ENCODE measurements at regions not wholly inside any gene's neighbourhood (a gene's known extent, or its start where the extent isn't known, plus 50 kb on each side); places are given as distances from the start of the nearest gene placed in this dataset.

DNA sequence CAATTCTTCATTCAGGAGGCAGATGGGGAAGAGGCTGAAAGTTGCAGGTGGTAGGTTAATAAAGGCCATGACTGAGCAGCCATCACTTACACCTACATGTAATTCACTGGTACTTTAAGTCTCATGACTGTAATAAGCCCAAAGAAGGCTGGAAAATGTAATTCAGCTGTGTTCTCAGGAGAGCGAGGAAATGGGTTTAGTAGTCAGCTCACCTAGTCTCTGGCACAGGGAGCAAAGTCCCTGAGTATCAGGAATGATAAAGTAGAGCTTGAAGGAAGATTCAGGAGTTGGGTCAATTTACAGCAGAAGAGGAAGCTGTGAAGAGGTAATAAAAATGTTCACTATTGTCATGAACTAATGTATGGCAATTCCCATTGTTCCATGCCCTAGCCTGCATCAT, 393.4 kb upstream of the KAZN start:
- Histone ChIP-seq H3K27ac (no peak overlapping the region), H3K9me3 (replicated peaks in 1 of 3) (no peaks in the 10 kb centered on the region), H3K4me1 (replicated peaks in 1 of 2) (no peaks in the 10 kb centered on the region), H3K36me3 (replicated peaks in 1 of 2) (no peaks in the 10 kb centered on the region), H3K4me3 (no peak overlapping the region), H3K27me3 (peaks cover 3% of the 10 kb centered on the region)
- no peak for DNase-seq
- 87 to 95% (median 88%) methylated on average over 1 of the region's 1 CpG for WGBS, 4 donors
- no peak for TF ChIP-seq POLR2A (IDR thresholded peaks at IDR 0.05)
- TF ChIP-seq, protein P1, sequence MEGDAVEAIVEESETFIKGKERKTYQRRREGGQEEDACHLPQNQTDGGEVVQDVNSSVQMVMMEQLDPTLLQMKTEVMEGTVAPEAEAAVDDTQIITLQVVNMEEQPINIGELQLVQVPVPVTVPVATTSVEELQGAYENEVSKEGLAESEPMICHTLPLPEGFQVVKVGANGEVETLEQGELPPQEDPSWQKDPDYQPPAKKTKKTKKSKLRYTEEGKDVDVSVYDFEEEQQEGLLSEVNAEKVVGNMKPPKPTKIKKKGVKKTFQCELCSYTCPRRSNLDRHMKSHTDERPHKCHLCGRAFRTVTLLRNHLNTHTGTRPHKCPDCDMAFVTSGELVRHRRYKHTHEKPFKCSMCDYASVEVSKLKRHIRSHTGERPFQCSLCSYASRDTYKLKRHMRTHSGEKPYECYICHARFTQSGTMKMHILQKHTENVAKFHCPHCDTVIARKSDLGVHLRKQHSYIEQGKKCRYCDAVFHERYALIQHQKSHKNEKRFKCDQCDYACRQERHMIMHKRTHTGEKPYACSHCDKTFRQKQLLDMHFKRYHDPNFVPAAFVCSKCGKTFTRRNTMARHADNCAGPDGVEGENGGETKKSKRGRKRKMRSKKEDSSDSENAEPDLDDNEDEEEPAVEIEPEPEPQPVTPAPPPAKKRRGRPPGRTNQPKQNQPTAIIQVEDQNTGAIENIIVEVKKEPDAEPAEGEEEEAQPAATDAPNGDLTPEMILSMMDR (IDR thresholded peaks at IDR 0.05), result no peak
- intact Hi-C loops (cut with DNase I), result no loop called here

DNA sequence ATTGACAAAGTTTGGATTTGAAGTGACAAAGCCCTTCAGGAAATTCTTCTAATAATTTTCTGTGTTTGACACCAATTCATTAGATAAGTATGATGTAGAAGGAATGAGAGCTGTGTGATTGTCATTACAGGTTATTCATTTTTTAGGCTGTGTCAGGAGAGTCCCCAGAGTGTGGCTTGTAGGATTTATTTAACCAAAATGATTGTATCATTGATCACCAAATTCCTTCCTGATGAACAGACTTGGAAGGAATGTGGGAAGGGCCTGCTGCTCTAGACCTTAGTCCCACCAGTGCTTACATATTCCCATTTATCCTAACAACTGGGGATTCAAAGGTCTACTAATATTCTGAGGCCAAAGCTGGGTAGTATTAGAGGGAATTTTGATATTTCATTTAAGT, 383.3 kb upstream of the KAZN start:
- Histone ChIP-seq H3K4me3 (no peak overlapping the region), H3K4me1 (replicated peaks in 1 of 2) (no peaks in the 10 kb centered on the region), H3K36me3 (replicated peaks in 1 of 2) (no peaks in the 10 kb centered on the region), H3K9me3 (replicated peaks in 1 of 3) (peaks cover 0 to 13% (median 0%) of the 10 kb centered on the region in 3 donors), H3K27me3 (no peaks in the 10 kb centered on the region), H3K27ac (no peak overlapping the region)
- TF ChIP-seq POLR2A (IDR thresholded peaks at IDR 0.05), result no peak
- TF ChIP-seq, protein P1 (IDR thresholded peaks at IDR 0.05), result no peak
- no peak for DNase-seq
- intact Hi-C loops (cut with DNase I), result no loop called here

DNA sequence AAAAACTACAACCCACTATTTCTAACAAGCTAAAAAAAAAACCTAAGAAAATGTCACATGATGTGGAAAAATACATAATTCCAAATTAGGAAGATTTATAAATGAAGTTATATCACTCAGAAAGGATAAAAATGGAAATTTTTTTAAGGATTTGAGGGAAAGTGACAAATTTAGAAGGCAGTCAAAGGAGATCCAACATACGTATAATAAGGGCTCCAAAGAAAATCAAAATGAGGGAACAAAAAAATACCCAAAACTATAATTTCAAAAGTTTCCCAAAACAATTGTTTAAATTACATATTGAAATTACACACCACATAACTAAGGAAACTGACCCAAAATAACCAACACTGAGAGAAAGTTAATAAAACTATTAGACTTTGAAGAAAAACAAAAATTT, 381.1 kb upstream of the KAZN start:
- Histone ChIP-seq H3K36me3 (replicated peaks in 1 of 2) (no peaks in the 10 kb centered on the region), H3K4me1 (replicated peaks in 1 of 2) (no peaks in the 10 kb centered on the region), H3K27ac (no peak overlapping the region), H3K9me3 (replicated peaks in 1 of 3) (peaks cover 0 to 13% (median 0%) of the 10 kb centered on the region in 3 donors), H3K27me3 (no peaks in the 10 kb centered on the region), H3K4me3 (no peak overlapping the region)
- TF ChIP-seq, protein P1 (IDR thresholded peaks at IDR 0.05), result no peak
- TF ChIP-seq POLR2A (IDR thresholded peaks at IDR 0.05), result no peak
- WGBS, 4 donors, result 82 to 92% (median 90%) methylated on average over 1 of the region's 1 CpG
- no peak for DNase-seq
- intact Hi-C loops (cut with DNase I), result no loop called here

GRCh38 chr1:14220324-14220723, 378.2 kb upstream of the KAZN start:
- H3K4me1 ChIP-seq (replicated peaks in 1 of 2), result no peaks in the 10 kb centered on the region
- intact Hi-C loops (cut with DNase I), result no loop called here
- 63 to 77% (median 73%) methylated on average over 4 of the region's 4 CpGs for WGBS, 4 donors
- no peak for DNase-seq
- peaks cover 0 to 13% (median 0%) of the 10 kb centered on the region in 3 donors for H3K9me3 ChIP-seq (replicated peaks in 1 of 3)
- no peak for TF ChIP-seq POLR2A (IDR thresholded peaks at IDR 0.05)
- no peak overlapping the region for H3K4me3 ChIP-seq
- no peak overlapping the region for H3K27ac ChIP-seq
- H3K36me3 ChIP-seq (replicated peaks in 1 of 2), result no peaks in the 10 kb centered on the region
- no peaks in the 10 kb centered on the region for H3K27me3 ChIP-seq

DNA sequence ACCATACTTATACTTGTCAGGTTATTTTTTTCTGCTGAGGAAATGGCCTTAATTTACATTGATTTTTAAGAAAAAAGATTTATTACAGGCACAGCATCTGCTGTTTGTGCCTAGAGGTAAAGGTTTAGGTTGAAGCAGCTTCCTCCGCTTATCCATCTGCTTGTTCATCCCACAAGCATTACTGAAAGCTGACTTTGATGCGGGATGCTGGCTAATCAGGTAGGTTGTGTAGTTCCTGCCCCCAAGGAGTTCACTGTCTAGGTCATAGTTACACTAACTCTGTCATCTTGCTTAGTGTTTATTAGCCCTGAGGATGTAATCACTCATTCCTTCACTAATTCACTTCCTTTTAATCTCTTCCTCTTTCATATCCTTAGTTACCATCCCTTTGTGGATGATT, 377.7 kb upstream of the KAZN start:
- DNase-seq, result no peak
- TF ChIP-seq POLR2A (IDR thresholded peaks at IDR 0.05), result no peak
- TF ChIP-seq, protein P1 (IDR thresholded peaks at IDR 0.05), result no peak
- intact Hi-C loops (cut with DNase I), result no loop called here
- 71 to 96% (median 85%) methylated on average over 2 of the region's 2 CpGs for WGBS, 4 donors
- Histone ChIP-seq H3K27ac (no peak overlapping the region), H3K36me3 (replicated peaks in 1 of 2) (no peaks in the 10 kb centered on the region), H3K9me3 (replicated peaks in 1 of 3) (peaks cover 0 to 13% (median 0%) of the 10 kb centered on the region in 3 donors), H3K4me3 (no peak overlapping the region), H3K4me1 (replicated peaks in 1 of 2) (no peaks in the 10 kb centered on the region), H3K27me3 (no peaks in the 10 kb centered on the region)
